A204.1 (cell line): ENCODE measurements at regions not wholly inside any gene's neighbourhood (a gene's known extent, or its start where the extent isn't known, plus 50 kb on each side); places are given as distances from the start of the nearest gene placed in this dataset.

Experiments used
- FAIRE-seq: peaks from 2 replicates; lab custom pipeline; 2012; peaks lifted over from hg19 to GRCh38; lab: Jason Lieb, UNC

GRCh38 chr22:49479566-49479965 lies 348.1 kb downstream of the BRD1 start:
- FAIRE-seq: no peak

GRCh38 chr22:49476800-49477400 lies 350.8 kb downstream of the BRD1 start:
- no peak for FAIRE-seq

- no peak for FAIRE-seq
Measured at GRCh38 chr22:49476176-49476575, 351.5 kb downstream of the BRD1 start.

GRCh38 chr22:49475253-49475652 lies 352.4 kb downstream of the BRD1 start:
- FAIRE-seq: no peak

- FAIRE-seq: no peak
Measured at GRCh38 chr22:49473286-49473685, 354.4 kb downstream of the BRD1 start.

- FAIRE-seq: no peak
Measured at GRCh38 chr22:49470741-49471503, 356.8 kb downstream of the BRD1 start.

GRCh38 chr22:49469896-49470740 lies 357.6 kb downstream of the BRD1 start:
- FAIRE-seq: no peak

GRCh38 chr22:49468487-49469198 lies 359.0 kb downstream of the BRD1 start:
- FAIRE-seq: no peak

- FAIRE-seq: no peak
Measured at GRCh38 chr22:49466878-49467595, 360.6 kb downstream of the BRD1 start.

- no peak for FAIRE-seq
Measured at GRCh38 chr22:49464037-49464436, 363.6 kb downstream of the BRD1 start.

- FAIRE-seq: no peak
Measured at GRCh38 chr22:49462795-49463194, 364.9 kb downstream of the BRD1 start.

- FAIRE-seq: no peak
Measured at GRCh38 chr22:49462291-49462690, 365.4 kb downstream of the BRD1 start.

GRCh38 chr22:49461674-49462073 lies 366.0 kb downstream of the BRD1 start:
- FAIRE-seq: no peak

- FAIRE-seq: no peak
Measured at GRCh38 chr22:49460592-49461281, 366.9 kb downstream of the BRD1 start.

- no peak for FAIRE-seq
Measured at GRCh38 chr22:49460091-49460490, 367.6 kb downstream of the BRD1 start.

- FAIRE-seq: no peak
Measured at GRCh38 chr22:49458708-49459099, 369.0 kb downstream of the BRD1 start.

GRCh38 chr22:49457946-49458707 lies 369.5 kb downstream of the BRD1 start:
- FAIRE-seq: no peak

GRCh38 chr22:49457146-49457545 lies 370.5 kb downstream of the BRD1 start:
- no peak for FAIRE-seq

GRCh38 chr22:49455595-49455994 lies 372.1 kb downstream of the BRD1 start:
- FAIRE-seq: no peak

- no peak for FAIRE-seq
Measured at GRCh38 chr22:49454726-49455125, 372.9 kb downstream of the BRD1 start.
